Fibroblast of peridontal ligament (primary cell): ENCODE measurements at regions not wholly inside any gene's neighbourhood (a gene's known extent, or its start where the extent isn't known, plus 50 kb on each side); places are given as distances from the start of the nearest gene placed in this dataset.

Source experiments
- DNase-seq: peaks from one replicate; pipeline ENCODE4 v3.0.0-alpha.2; 2010; ENCODE audit errors: extremely low read depth

DNA sequence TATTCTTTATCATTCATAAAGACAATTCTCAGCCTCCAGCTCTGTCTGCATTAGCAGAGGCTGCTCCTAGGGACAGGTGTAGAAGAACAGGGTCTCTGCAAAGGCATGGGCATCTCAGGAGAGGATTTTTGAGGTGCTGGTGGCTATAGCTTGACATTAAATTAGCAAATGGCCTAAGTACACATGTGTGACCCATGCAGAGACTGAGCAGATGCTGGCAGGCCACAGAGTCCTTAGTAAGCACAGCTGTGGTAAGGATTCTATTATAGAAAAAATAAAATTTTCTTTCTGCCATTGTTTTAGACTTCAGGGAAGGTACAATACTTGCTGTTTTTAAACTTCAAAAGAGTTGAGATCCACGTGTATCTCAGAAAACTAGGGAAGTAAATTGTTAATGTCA lies 177.5 kb upstream of the DUSP10 start:
- DNase-seq: no peak

DNA sequence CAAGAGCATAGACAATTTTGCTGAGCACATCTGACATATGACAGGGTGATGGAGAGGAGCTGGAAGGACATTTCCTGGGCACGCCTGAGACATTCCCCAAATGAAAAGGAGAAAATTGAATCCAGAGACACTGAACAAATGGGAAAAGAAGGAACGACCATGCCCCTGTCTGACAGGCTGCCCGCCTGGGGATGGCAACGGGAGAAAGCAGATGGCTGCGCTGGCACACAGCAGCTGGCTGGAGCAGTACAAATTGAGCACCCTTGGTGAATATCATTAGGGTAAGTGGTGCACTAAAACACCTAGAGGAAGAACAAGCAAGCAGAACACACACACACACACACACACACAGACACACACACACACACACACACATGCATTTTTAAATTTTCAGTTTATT lies 174.3 kb upstream of the DUSP10 start:
- DNase-seq: no peak

DNA sequence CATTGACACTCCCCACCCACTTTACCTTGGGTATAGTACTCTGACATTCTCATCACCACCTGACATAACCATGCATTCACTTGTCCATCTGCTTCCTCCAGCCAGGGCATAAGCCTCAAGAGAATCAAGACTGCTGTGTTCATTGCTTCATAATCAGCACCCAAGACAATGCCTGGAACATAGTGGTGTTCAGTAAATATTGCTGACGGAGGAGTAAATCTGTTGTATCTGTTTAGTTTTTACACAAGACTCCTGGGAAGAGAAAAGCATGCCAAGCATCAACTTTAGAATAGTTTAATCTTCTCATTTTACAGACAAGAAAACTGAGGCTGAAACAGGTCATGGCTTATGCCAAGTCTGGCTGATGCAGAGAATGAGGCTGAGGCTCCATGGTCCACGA lies 173.9 kb upstream of the DUSP10 start:
- DNase-seq: no peak

DNA sequence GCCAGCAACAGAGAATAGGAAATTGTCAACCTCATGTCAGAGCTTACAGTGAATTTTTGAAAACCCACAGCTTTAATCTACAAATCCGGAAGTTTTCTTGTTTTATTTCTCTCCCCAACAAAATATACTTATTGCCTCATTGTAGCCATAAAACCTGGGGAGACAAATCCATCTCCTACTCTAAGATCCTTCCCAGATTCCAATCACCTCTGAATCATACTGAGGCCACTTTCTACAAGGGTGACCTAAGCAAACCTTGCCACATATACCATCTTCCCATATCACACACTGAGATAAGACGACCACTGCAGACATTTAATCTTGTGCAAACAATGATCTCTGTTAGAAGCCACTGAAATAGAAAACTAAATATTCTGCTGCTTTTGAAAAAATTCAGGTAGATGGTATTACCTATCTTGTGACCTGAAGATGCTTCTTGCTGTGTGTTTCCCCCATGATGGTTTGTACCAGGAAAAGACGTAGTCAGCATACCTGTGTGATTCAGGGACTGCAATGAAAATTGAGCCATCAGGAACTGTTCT lies 171.5 kb upstream of the DUSP10 start:
- no peak for DNase-seq

DNA sequence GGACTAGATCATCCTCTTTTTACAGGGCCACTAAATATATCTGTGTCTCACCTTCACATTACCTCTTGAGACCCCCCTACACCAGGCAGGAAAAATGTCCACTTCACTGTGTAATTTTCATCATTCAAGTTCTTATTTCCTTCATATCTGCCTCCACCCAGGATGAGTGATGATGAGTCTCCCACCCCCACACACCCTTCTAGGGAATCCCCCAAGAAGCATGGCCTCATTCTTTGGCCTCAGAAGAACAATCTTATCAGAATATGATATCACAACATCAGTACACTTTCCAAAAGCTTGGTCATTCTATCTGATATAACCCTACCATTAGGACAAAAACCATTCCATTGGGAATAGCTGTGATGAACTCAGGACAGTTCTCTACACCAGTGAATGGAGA lies 170.3 kb upstream of the DUSP10 start:
- DNase-seq: no peak

DNA sequence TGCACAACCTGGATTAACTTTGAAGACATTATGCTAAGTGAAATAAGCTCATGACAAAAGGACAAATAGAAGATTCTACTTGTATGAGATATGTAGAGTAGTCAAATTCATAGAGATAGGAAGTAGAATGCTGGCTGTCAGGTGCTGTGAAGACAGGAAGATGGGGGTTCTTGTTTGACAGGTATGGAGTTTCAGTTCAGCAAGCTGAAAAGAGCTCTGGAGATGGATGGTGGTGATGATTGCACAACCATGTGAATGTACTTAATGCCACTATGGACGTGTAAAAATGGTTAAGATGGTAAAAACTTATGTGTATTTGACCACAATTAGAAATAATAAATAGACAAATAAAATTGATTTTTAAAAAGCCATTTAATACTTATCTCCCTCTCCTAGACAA lies 169.8 kb upstream of the DUSP10 start:
- DNase-seq: no peak

DNA sequence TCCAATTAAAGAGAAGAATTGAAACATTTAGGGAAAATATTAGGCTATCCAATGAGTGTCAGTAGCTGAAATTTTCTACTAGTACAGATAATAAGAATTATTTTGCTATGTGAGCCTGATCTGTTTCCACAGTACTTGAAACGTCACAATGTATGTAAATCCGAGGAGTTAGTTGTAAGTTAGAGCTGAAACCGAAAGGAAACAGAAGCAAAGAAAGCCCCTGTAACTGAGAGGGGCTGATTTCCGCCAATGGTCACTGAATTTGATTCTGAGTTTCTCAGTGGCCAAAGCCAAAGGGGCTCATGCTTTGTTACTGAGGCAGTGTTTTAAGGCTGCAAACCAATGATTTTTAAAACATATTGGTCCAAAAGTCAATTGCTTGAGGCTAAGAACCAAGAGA lies 168.3 kb upstream of the DUSP10 start:
- DNase-seq: peak; percentile 13

DNA sequence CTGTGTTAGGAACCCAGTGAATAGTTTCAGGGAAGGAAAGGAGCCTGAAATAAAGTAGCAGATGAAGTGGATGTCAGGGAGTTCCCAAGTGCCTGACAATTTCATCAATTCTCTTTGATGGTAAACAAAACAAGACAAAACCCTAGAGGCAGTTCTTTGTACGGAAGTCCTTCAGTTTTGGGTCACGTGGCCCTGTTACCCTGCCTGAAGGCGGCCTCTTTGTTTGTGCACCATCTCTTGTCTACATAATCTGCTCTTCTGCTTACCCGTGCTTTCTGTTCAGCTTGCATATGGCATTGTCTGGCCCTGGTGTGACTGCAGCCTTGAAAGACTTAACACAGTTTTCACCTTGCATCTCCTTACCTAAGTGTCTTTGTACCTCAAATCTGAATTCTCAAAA lies 166.7 kb upstream of the DUSP10 start:
- DNase-seq: no peak

DNA sequence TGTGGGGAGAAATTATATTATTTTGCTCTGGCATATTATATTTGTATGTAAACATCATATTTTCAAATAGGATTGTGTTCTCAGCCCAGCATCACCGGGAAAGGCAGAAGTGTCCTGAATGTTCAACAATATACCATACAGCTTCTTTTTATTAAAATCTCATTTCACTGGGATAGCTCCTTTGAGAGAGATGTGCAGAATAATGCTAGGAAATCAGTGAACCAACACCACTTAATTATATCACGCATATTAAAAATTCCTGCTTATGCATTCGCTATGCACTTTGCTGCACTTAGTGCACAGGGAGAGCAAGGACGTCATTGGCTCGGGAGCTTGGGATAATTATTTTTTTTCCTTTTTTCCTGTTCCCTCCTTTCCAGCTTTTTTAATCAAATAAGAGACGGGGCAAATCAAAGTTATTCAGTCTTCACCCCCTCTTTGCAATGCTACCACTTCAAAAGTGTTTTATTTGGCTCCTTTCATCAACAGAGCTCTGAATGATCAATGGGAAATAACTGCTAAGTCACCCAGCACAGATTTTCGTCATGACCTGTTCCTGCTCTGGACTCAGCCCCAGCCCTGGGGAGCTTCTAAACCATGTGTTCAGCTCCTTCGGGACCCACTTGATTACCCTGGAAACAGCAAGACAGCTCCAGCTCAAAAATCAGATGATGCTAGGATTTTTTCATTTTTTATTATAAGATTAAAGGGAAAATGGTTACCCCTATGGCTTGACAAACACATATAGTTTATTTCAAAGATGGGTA lies 165.5 kb upstream of the DUSP10 start:
- DNase-seq: peak; percentile 61

DNA sequence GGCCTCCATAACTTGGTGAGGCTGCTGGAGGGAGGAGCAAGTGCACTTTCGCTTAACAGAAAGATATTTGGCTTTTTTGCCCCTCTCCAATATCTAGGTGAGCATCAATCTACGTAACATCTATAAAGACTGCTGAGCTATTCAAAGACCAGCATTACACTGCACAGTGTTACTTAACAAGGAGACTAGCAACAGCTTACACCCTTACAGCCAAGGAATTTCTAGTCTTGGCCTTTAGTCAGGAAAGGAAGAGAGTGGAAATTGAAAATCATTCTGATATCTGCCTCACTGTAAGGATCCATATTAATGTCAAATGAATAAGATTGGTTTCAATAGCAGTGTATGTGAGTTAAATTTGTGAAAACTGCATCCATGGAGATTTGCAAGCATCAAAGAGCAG lies 163.9 kb upstream of the DUSP10 start:
- peak; percentile 15 for DNase-seq

DNA sequence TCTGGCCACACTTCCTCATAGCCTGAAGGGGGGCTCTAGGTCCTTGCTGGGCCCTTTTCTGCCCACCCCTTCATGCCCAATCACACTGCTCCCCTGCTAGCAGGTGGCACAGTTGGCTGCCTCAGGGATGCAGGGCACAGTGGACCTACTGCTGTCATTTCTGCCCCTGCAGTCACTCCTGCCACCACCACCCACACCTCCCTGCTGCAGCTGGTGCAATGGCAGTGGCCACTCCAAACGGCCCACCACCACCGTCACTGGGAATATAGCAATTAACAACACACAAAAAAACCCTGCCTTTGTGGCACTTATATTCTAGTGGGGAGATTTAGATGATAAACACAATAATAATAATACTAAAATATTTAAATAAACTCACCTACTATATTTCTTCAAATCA lies 162.4 kb upstream of the DUSP10 start:
- DNase-seq: no peak

DNA sequence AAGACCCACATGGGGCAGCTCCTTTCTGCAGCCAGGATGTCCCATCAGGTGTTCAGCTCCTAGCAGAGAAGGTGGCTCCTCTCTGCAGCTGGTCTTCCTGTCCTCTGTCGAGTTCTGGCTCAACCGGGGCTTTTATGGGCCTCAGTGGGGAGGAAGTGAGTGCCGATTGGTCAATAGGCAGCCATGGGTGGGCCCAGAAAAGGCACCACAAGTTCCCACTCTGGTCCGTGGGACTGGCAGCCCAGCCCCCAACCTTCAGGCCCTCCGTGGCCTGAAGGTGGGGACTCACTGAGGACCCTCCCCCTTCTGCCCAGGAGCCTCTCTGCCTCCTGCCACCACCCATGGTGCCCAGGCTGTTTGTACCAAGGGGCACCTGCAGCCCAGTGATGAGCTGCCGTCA lies 161.7 kb upstream of the DUSP10 start:
- no peak for DNase-seq

DNA sequence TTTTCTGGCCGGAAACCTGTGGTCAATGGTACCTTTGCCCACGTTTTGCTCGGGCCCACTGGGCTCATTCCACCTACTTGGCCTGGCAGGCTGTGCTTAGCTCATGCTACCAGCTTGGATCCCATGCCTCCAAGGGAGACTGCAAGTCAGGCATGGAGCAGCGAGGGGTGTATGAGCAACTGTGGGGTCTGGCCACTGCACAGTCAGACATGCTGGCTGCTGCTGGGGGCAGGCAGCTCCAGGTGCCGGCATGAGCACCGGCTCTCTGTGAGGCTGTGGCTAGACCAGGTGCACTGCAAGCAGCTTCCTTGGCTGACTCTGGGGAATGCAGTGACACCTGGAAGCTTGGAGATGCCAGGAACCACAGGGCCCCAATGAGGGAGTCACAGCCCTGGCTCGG lies 161.1 kb upstream of the DUSP10 start:
- DNase-seq: no peak

DNA sequence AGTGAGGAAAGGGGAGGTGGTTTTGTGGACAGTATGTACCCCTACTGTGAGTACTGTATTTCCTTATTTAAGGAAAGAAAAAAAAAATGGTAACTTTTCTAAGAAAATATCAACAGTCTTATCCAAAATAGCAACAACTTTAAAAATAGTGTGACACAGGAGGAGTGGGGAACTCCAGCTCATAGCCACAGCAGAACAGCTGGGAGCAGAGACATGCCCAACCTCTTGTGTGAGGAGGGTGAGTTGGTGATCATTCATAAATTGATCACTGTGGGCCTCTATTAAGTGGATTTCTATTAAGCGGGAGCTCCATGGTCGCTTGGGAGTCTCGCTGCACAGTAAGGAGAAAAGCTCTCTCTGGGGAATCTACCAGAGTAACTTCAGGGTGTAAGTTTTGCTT lies 158.8 kb upstream of the DUSP10 start:
- no peak for DNase-seq

DNA sequence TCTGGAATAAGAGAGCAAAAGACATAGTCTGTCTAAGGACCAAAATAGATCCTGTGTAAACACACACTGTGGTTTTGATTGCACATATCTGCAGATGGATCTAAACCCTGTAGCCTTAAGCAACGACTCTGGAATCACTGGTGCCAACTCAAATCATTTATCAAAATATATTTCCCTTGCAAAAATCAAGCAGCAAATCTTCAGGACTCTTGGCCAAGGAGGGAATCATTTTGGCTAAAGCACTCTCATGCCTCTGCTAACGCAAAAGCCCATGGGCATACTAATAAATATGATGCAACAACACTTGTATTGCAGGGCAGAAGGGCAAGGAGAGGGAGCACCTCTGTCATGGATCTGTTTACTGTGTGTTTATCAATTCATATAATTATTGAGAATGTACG lies 155.4 kb upstream of the DUSP10 start:
- peak; percentile 94 for DNase-seq

DNA sequence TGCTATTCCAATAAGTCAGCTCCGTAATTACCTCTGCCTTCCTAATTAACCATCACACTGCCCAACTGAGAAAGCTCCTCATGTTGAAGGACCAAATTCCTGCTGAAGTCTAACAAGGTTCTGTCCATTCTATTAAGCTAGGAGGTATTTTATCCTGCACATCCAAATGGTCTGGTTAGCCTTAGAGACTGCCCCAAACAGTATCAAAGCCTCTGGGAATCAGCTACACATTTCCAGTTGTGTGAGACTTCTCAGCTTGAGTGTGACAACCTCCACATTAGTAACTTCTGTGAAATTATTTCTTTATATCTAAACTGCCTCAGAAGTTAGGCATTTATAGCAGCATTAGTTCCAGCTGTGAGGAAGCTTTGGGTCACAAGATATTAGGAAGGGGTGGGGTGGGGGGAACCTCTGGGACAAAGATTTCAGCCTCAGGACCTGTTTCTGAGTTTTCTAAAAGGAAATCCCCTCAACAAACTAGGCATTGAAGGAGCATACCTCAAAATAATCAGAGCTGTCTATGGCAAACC lies 150.5 kb upstream of the DUSP10 start:
- DNase-seq: no peak

DNA sequence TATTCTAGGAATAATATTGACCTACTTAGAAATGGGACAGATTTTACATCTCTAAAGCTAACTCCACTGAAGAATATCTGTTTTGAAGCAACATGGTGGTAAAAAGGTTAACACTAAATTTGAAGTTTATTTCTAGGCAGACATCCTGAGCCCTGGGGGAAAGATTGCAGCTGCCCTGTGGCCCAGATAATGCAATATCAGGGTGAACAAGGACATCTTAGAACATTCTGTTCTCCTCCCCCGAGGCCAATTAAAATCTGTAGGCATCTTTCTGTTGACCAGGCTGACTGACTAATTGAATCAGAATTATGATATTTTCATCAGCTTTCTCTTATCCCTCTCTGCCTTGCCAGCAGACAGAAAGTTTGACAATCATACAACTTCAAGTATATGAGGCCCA lies 149.8 kb upstream of the DUSP10 start:
- DNase-seq: peak; percentile 24

DNA sequence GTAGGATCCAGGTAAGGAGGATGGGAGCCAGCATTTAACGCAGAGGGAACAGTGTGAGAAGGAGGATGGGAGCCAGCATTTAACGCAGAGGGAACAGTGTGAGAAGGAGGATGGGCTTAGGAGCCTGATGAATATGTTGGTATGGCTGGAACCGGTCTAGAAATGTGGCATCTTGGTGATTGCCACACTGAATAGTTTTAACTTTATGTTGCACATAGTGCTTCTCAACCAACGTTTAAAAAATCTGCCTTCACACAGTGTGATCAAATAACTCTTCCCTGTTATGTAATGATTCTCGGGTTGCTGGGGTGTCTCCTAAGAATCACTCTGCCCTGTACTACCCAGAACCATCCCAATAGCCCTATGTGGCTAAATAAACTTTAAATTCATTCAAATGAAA lies 146.9 kb upstream of the DUSP10 start:
- DNase-seq: no peak

DNA sequence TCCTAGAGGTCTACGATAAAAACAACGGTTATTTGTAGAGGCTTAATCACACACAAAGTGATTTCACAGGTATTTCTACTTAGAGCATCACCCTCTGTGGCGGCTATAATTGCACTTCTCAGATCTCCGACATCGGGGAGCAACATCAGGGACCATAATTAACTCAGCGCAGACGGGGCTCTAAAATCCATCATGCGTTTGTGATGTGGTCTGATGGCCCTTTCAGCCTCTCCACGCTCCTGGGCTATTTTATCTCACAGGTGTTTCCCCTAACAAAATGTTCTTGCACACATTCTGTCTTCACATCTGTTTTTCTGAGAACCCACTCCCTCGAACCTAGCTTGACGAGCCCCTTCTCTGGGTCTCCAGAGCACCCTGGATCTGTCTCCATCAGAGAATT lies 146.3 kb upstream of the DUSP10 start:
- no peak for DNase-seq

DNA sequence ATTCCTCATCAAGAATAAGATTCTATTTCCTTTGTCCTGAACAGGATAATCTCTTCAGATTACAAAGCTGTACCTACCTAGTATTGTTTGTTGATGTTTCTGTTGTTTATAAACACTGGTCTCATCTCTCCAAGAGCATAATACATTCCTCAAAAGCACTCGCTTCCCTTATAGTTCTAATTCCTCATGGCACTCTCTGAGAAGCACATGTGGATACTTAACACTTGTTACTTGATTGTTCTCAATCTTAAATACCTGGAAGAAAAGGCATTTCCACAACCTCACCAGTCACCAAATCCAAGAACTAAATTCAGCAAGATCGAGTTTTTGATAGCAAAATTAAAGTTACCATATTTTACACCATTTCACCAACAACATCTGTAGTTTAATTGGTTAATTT lies 145.9 kb upstream of the DUSP10 start:
- DNase-seq: no peak

DNA sequence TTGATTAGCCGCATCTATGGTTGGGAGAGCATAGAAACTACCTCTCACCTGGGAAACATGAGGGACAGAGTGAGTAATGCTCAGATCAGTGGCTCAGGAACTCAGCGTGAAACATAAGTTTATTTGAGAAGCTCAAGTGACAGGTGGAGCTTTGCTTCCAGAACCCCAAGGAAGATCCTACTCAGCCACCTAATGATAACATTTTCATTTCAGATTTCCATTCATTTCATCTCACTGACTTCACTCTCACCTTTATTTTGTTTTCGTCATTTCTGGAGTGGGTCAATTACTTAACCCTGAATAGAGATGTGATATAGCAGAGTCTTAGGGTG lies 145.5 kb upstream of the DUSP10 start:
- no peak for DNase-seq

DNA sequence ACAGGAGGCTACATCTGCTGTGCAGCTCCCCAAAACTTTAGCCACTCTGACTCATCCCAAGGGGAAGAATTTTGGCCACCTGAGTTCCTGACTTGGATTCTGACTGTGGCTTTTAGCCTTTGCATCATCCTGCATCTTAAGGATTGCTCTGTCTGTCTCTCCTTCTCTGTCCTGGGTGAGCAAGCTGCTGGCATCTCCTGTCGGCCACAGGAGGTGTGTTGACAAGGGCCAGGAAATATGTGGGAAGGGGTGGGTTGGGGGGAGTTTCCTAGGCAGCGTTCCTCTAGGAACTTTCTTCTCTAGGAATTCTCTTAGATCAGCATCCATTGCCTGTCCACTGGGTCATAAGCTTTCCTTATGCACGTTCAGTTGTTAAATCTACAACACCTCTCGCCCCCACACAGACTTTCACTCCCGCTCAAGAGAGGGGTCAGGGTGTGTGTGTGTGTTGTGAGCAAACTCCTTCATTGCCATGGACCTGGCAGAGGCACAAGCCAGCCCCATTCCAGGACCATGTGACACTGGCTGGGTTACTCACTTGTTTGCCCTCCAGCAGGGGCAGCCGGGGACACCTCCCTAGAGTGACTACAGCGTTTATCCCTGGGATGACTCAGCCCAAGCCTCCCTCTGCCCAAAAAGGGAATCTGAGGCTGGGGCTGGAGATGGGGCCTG lies 145.0 kb upstream of the DUSP10 start:
- peak; percentile 86 for DNase-seq

DNA sequence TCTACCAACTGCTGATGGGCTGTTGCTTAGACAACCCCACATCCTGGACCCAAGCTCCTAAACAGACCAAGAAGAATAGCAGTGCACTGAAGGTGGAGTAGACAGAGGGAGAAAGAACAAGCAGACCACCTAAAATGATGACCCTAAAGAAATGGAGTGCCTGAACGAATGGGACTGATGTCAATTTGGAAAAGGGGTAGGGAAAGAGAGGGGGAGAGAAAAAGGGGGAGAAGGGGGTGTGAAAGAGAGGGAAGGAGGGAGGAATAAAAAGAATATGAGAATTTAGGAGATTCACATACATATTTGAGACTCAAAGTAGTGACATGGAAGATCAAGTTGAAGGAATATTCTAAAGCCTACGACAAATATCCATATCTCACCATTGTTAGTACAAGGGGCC lies 144.4 kb upstream of the DUSP10 start:
- DNase-seq: no peak
